ENCODE measurements at regions not wholly inside any gene's neighbourhood (a gene's known extent, or its start where the extent isn't known, plus 50 kb on each side); places are given as distances from the start of the nearest gene placed in this dataset.

GRCh38 chr11:80365076-80365725 is 924.4 kb upstream of the TENM4 start:
- DNase-seq, result no peak

- DNase-seq, result no peak
Measured at GRCh38 chr11:80362563-80363340, 921.9 kb upstream of the TENM4 start.

GRCh38 chr11:80355251-80355650 is 914.4 kb upstream of the TENM4 start:
- DNase-seq, result no peak

GRCh38 chr11:80350541-80350940 is 909.7 kb upstream of the TENM4 start:
- no peak for DNase-seq

GRCh38 chr11:80349997-80350396 is 909.2 kb upstream of the TENM4 start:
- DNase-seq, result no peak

- no peak for DNase-seq
Measured at GRCh38 chr11:80346353-80347059, 905.7 kb upstream of the TENM4 start.

- no peak for DNase-seq
Measured at GRCh38 chr11:80343436-80343835, 902.6 kb upstream of the TENM4 start.

GRCh38 chr11:80338231-80338630 is 897.4 kb upstream of the TENM4 start:
- DNase-seq, result no peak

- DNase-seq, result no peak
Measured at GRCh38 chr11:80331694-80332093, 890.9 kb upstream of the TENM4 start.

GRCh38 chr11:80330264-80330663 is 889.4 kb upstream of the TENM4 start:
- no peak for DNase-seq

GRCh38 chr11:80328774-80329173 is 887.9 kb upstream of the TENM4 start:
- DNase-seq, result no peak

- DNase-seq, result no peak
Measured at GRCh38 chr11:80327956-80328614, 887.3 kb upstream of the TENM4 start.

GRCh38 chr11:80321786-80322185 is 881.0 kb upstream of the TENM4 start:
- no peak for DNase-seq

- DNase-seq, result no peak
Measured at GRCh38 chr11:80320765-80321164, 879.9 kb upstream of the TENM4 start.

GRCh38 chr11:80320226-80320625 is 879.4 kb upstream of the TENM4 start:
- no peak for DNase-seq

- no peak for DNase-seq
Measured at GRCh38 chr11:80317612-80318011, 876.8 kb upstream of the TENM4 start.

- no peak for DNase-seq
Measured at GRCh38 chr11:80315200-80315599, 874.4 kb upstream of the TENM4 start.

- no peak for DNase-seq
Measured at GRCh38 chr11:80309301-80309700, 868.5 kb upstream of the TENM4 start.

- DNase-seq, result no peak
Measured at GRCh38 chr11:80307676-80308075, 866.8 kb upstream of the TENM4 start.

GRCh38 chr11:80297858-80298632 is 857.2 kb upstream of the TENM4 start:
- no peak for DNase-seq

- no peak for DNase-seq
Measured at GRCh38 chr11:80293293-80293692, 852.5 kb upstream of the TENM4 start.

- DNase-seq, result no peak
Measured at GRCh38 chr11:80284946-80285785, 844.3 kb upstream of the TENM4 start.

Data from NCI-H2107 (cell line).